HEK293 (cell line): ENCODE measurements at regions not wholly inside any gene's neighbourhood (a gene's known extent, or its start where the extent isn't known, plus 50 kb on each side); places are given as distances from the start of the nearest gene placed in this dataset.

Experiments used
- CTCF ChIA-PET: fragments of 350-600 bp; formaldehyde crosslinking; extraction: SDS; loops from one replicate; lab custom pipeline; 2021; ENCODE audit warnings: antibody characterized with exemption; lab: Yijun Ruan, JAX
- POLR2A ChIA-PET: fragments of 300-600 bp; formaldehyde crosslinking; extraction: SDS; loops from one replicate; lab custom pipeline; 2020; ENCODE audit warnings: antibody characterized with exemption, inconsistent platforms; lab: Yijun Ruan, JAX
- H3K27ac ChIP-seq: fragments of 200-500 bp; sonication (Bioruptor generic); 2 replicates; pipeline ENCODE4 v1.5.1; 2014; ENCODE audit warnings: low read depth, low read length, control low read depth, inconsistent platforms; ENCODE audit errors: extremely low read depth
- H3K36me3 ChIP-seq, 2 experiments: fragments of 200-500 bp in 1 of 2; sonication (Bioruptor generic) in 1 of 2; 1 replicate in 1 of 2; 2 replicates in 1 of 2; pipeline ENCODE4 v1.5.1; 2014 to 2017; ENCODE audit warnings: inconsistent platforms in 2 of 2, low read length in 2 of 2; ENCODE audit not compliant: control insufficient read depth in 2 of 2, insufficient read depth in 1 of 2
- H3K4me1 ChIP-seq: fragments of 200-500 bp; sonication (Bioruptor generic); 2 replicates; pipeline ENCODE4 v1.5.1; 2014; ENCODE audit warnings: mild to moderate bottlenecking, low read length, inconsistent platforms; ENCODE audit not compliant: control insufficient read depth, insufficient read depth
- H3K4me3 ChIP-seq: 2 replicates; pipeline ENCODE4 v1.5.1; 2011; ENCODE audit warnings: low read depth, mild to moderate bottlenecking, control low read depth, low read length, moderate library complexity
- H3K9me3 ChIP-seq: fragments of 200-500 bp; sonication (Bioruptor generic); 2 replicates; pipeline ENCODE4 v1.5.1; 2014; ENCODE audit warnings: low read depth, low read length, inconsistent platforms; ENCODE audit not compliant: control insufficient read depth, insufficient read depth
- HOXD13 ChIP-seq: sonication (generic); formaldehyde crosslinking; IDR thresholded peaks from 2 replicates; pipeline ENCODE4 v1.8.0; 2022; ENCODE audit warnings: missing genetic modification reagents, borderline replicate concordance
- KLF10 ChIP-seq: fragments of 450-650 bp; IDR thresholded peaks from 2 replicates; pipeline ENCODE4 v1.5.1; 2018; ENCODE audit warnings: missing biosample characterization, mild to moderate bottlenecking, missing genetic modification characterization
- KLF8 ChIP-seq: fragments of 450-650 bp; formaldehyde crosslinking; IDR thresholded peaks from 2 replicates; pipeline ENCODE4 v1.5.1; 2016; ENCODE audit warnings: missing biosample characterization, missing genetic modification characterization
- PRDM1 ChIP-seq: fragments of 450-650 bp; formaldehyde crosslinking; IDR thresholded peaks from 2 replicates; pipeline ENCODE4; 2016; ENCODE audit warnings: missing biosample characterization, missing genetic modification characterization
- SCRT2 ChIP-seq: fragments of 450-650 bp; formaldehyde crosslinking; IDR thresholded peaks from 2 replicates; pipeline ENCODE4 v1.5.1; 2016; ENCODE audit warnings: missing biosample characterization, missing genetic modification characterization
- ZBTB1 ChIP-seq: fragments of 450-650 bp; formaldehyde crosslinking; IDR thresholded peaks from 2 replicates; pipeline ENCODE4 v1.5.1; 2016; ENCODE audit warnings: missing biosample characterization, missing genetic modification characterization
- ZBTB20 ChIP-seq: fragments of 450-650 bp; formaldehyde crosslinking; IDR thresholded peaks from 2 replicates; pipeline ENCODE4 v1.5.1; 2016; ENCODE audit warnings: missing biosample characterization, missing genetic modification characterization
- ZFP3 ChIP-seq: fragments of 450-650 bp; formaldehyde crosslinking; IDR thresholded peaks from 2 replicates; pipeline ENCODE4 v1.5.1; 2016; ENCODE audit warnings: low read depth, missing biosample characterization, missing genetic modification characterization
- ZNF155 ChIP-seq: fragments of 450-650 bp; formaldehyde crosslinking; IDR thresholded peaks from 2 replicates; pipeline ENCODE4 v1.5.1; 2016; ENCODE audit warnings: missing biosample characterization, missing genetic modification characterization
- ZNF239 ChIP-seq: fragments of 450-650 bp; formaldehyde crosslinking; IDR thresholded peaks from 2 replicates; pipeline ENCODE4 v1.5.1; 2016; ENCODE audit warnings: missing biosample characterization, missing genetic modification characterization
- ZNF292 ChIP-seq: fragments of 450-650 bp; formaldehyde crosslinking; IDR thresholded peaks from 2 replicates; pipeline ENCODE4 v1.5.1; 2016; ENCODE audit warnings: low read depth, missing biosample characterization, missing genetic modification characterization, borderline replicate concordance
- ZNF302 ChIP-seq: fragments of 450-650 bp; formaldehyde crosslinking; IDR thresholded peaks from 2 replicates; pipeline ENCODE4 v1.5.1; 2016; ENCODE audit warnings: missing biosample characterization, missing genetic modification characterization, low read depth
- ZNF350 ChIP-seq: fragments of 450-650 bp; formaldehyde crosslinking; IDR thresholded peaks from 2 replicates; pipeline ENCODE4 v1.5.0; 2017; ENCODE audit warnings: missing biosample characterization, mild to moderate bottlenecking, missing genetic modification characterization
- ZNF433 ChIP-seq: fragments of 450-650 bp; formaldehyde crosslinking; IDR thresholded peaks from 2 replicates; pipeline ENCODE4 v1.5.1; 2016; ENCODE audit warnings: missing biosample characterization, missing genetic modification characterization, low read depth
- ZNF514 ChIP-seq: fragments of 450-650 bp; formaldehyde crosslinking; IDR thresholded peaks from 2 replicates; pipeline ENCODE4 v1.5.1; 2016; ENCODE audit warnings: missing biosample characterization, missing genetic modification characterization
- ZNF560 ChIP-seq: fragments of 450-650 bp; formaldehyde crosslinking; IDR thresholded peaks from 2 replicates; pipeline ENCODE4 v1.5.1; 2017; ENCODE audit warnings: missing biosample characterization, missing genetic modification characterization, borderline replicate concordance
- ZNF610 ChIP-seq: fragments of 450-650 bp; formaldehyde crosslinking; IDR thresholded peaks from 2 replicates; pipeline ENCODE4 v1.5.1; 2016; ENCODE audit warnings: missing biosample characterization, missing genetic modification characterization, borderline replicate concordance
- ZNF623 ChIP-seq: fragments of 450-650 bp; formaldehyde crosslinking; IDR thresholded peaks from 2 replicates; pipeline ENCODE4 v1.5.1; 2016; ENCODE audit warnings: missing biosample characterization, missing genetic modification characterization
- ZNF624 ChIP-seq: fragments of 450-650 bp; formaldehyde crosslinking; IDR thresholded peaks from 2 replicates; pipeline ENCODE4 v1.5.1; 2017; ENCODE audit warnings: missing biosample characterization, missing genetic modification characterization
- ZNF626 ChIP-seq: fragments of 450-650 bp; sonication (Bioruptor Pico); formaldehyde crosslinking; IDR thresholded peaks from 2 replicates; pipeline ENCODE4 v1.5.1; 2018; ENCODE audit warnings: missing biosample characterization, missing genetic modification characterization, inconsistent platforms
- ZNF777 ChIP-seq: fragments of 450-650 bp; formaldehyde crosslinking; IDR thresholded peaks from 2 replicates; pipeline ENCODE4 v1.5.1; 2017; ENCODE audit warnings: missing biosample characterization, missing genetic modification characterization, borderline replicate concordance
- ZSCAN23 ChIP-seq: fragments of 450-650 bp; formaldehyde crosslinking; IDR thresholded peaks from 2 replicates; pipeline ENCODE4 v1.5.1; 2016; ENCODE audit warnings: missing biosample characterization, missing genetic modification characterization
- TF ChIP-seq, protein P1 (sequence below): fragments of 450-650 bp; formaldehyde crosslinking; optimal IDR thresholded peaks from 2 replicates; pipeline ENCODE3; 2016; ENCODE audit warnings: missing biosample characterization, mild to moderate bottlenecking, missing genetic modification characterization
- TF ChIP-seq, protein P2 (sequence below): fragments of 450-650 bp; formaldehyde crosslinking; IDR thresholded peaks from 2 replicates; pipeline ENCODE4 v1.5.1; 2016; ENCODE audit warnings: missing biosample characterization, missing genetic modification characterization, borderline replicate concordance

DNA sequence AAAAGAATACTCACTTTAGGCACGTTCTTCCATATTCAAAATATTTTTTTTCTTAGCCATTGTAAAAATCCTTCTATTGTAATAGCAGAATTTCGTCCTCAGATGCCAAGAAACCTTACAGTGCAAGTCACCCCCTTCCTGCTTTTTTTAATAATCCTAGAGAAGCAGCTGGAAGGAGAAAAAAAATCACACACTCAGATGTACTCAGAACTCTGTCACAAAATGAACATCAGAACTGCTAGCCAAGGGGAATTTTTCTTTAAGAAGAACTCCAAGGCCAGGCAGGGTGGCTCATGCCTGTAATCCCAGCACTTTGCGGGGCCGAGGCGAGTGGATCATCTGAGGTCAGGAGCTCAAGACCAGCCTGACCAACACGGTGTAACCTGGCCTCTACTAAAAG lies 127.3 kb upstream of the SPATS2L start:
- TF ChIP-seq ZNF292 (tag by site-specific recombination) (no peak), SCRT2 (tag by site-specific recombination) (no peak), ZNF433 (tag by site-specific recombination) (no peak), ZNF610 (tag by site-specific recombination) (no peak), ZNF623 (tag by site-specific recombination) (no peak), PRDM1 (tag by site-specific recombination) (no peak), ZFP3 (tag by site-specific recombination) (no peak), ZNF624 (tag by site-specific recombination) (no peak), ZBTB1 (tag by site-specific recombination) (no peak), HOXD13 (CRISPR knock-in tag) (no peak), KLF8 (tag by site-specific recombination) (no peak), ZSCAN23 (no peak)
- TF ChIP-seq, protein P1, sequence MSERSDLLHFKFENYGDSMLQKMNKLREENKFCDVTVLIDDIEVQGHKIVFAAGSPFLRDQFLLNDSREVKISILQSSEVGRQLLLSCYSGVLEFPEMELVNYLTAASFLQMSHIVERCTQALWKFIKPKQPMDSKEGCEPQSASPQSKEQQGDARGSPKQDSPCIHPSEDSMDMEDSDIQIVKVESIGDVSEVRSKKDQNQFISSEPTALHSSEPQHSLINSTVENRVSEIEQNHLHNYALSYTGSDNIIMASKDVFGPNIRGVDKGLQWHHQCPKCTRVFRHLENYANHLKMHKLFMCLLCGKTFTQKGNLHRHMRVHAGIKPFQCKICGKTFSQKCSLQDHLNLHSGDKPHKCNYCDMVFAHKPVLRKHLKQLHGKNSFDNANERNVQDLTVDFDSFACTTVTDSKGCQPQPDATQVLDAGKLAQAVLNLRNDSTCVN (tag by site-specific recombination) = no peak
- TF ChIP-seq, all 188 proteins: peak for 0
- no peak overlapping the region for H3K27ac ChIP-seq
- H3K4me3 ChIP-seq = no peak overlapping the region
- no peaks in the 10 kb centered on the region for H3K4me1 ChIP-seq
- ChIA-PET POLR2A (no interaction called here), CTCF (no interaction called here)
- no peaks in the 10 kb centered on the region for H3K9me3 ChIP-seq
- no peaks in the 10 kb centered on the region for H3K36me3 ChIP-seq

DNA sequence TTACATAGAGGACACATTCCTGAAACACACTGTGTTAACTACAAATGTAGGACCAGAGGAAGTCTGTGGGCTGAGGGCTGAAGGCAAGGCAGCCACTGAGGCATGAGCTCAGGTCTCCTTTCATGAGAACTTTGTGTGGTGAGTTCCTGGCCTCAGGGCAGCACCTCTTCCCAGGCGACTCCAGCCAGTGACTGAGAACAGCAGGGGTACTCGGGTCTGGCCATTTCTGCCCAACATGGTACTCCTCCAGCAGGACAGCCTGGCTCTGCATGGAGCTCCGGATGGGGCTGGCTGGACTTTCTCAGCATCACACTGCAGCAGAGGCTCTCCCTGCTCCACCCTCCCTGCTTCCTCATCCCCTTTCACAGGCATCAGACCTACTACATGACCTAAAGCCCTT lies 125.5 kb upstream of the SPATS2L start:
- Histone ChIP-seq H3K27ac (no peak overlapping the region), H3K36me3 (no peaks in the 10 kb centered on the region), H3K4me1 (peaks cover 3% of the 10 kb centered on the region; the same call in 1 of the 2 replicates), H3K4me3 (no peak overlapping the region), H3K9me3 (no peaks in the 10 kb centered on the region)
- ChIA-PET POLR2A (no interaction called here), CTCF (interaction anchor here (0.8 kb wide), 1 partner anchor 196 kb away, joined by 3 read pairs; no protein-coding TSS in a partner anchor)
- TF ChIP-seq PRDM1 (tag by site-specific recombination) = no peak
- no peak for TF ChIP-seq ZNF350 (tag by site-specific recombination)
- no peak for TF ChIP-seq ZNF302
- TF ChIP-seq, protein P2, sequence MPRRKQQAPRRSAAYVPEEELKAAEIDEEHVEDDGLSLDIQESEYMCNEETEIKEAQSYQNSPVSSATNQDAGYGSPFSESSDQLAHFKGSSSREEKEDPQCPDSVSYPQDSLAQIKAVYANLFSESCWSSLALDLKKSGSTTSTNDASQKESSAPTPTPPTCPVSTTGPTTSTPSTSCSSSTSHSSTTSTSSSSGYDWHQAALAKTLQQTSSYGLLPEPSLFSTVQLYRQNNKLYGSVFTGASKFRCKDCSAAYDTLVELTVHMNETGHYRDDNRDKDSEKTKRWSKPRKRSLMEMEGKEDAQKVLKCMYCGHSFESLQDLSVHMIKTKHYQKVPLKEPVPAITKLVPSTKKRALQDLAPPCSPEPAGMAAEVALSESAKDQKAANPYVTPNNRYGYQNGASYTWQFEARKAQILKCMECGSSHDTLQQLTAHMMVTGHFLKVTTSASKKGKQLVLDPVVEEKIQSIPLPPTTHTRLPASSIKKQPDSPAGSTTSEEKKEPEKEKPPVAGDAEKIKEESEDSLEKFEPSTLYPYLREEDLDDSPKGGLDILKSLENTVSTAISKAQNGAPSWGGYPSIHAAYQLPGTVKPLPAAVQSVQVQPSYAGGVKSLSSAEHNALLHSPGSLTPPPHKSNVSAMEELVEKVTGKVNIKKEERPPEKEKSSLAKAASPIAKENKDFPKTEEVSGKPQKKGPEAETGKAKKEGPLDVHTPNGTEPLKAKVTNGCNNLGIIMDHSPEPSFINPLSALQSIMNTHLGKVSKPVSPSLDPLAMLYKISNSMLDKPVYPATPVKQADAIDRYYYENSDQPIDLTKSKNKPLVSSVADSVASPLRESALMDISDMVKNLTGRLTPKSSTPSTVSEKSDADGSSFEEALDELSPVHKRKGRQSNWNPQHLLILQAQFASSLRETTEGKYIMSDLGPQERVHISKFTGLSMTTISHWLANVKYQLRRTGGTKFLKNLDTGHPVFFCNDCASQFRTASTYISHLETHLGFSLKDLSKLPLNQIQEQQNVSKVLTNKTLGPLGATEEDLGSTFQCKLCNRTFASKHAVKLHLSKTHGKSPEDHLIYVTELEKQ = no peak
- TF ChIP-seq ZBTB20 (tag by site-specific recombination) = no peak
- TF ChIP-seq ZNF514 (tag by site-specific recombination) = no peak
- no peak for TF ChIP-seq ZNF239 (tag by site-specific recombination)
- no peak for TF ChIP-seq ZNF777
- TF ChIP-seq ZNF155 (tag by site-specific recombination) = no peak
- TF ChIP-seq ZNF626 (tag by site-specific recombination) = no peak
- no peak for TF ChIP-seq ZNF560
- no peak for TF ChIP-seq KLF10 (tag by site-specific recombination)
